T-cell (primary cell): ENCODE measurements at regions not wholly inside any gene's neighbourhood (a gene's known extent, or its start where the extent isn't known, plus 50 kb on each side); places are given as distances from the start of the nearest gene placed in this dataset.

Experiments
- ATAC-seq, 4 experiments: fragments of 200-7000 bp in 3 of 4; fragments of 150-1000 bp in 1 of 4; cut with Tn5 transposase; replicated peaks in 1 of 4; 1 replicate in 3 of 4; 2 replicates in 1 of 4; pipeline ENCODE4 v1.10.0; 2021; ENCODE audit warnings: moderate library complexity in 3 of 4, mild to moderate bottlenecking in 2 of 4, moderate number of reproducible peaks in 1 of 4
- CTCF ChIA-PET, 2 donors: fragments of 300-600 bp; sonication (Branson Sonifier 250); formaldehyde crosslinking; loops; one replicate each; lab custom pipeline; 2022; ENCODE audit warnings: antibody characterized with exemption in 2 of 2; lab: Charles Lee
- POLR2A ChIA-PET, 2 donors: fragments of 300-600 bp; sonication (Branson Sonifier 250); formaldehyde crosslinking; loops; one replicate each; lab custom pipeline; 2022; ENCODE audit warnings: antibody characterized with exemption in 2 of 2; lab: Charles Lee
- DNase-seq, 35 experiments: peaks; one replicate each; pipeline versions ENCODE4 v3.0.0 to v3.0.0-alpha.2; 2013 to 2023
- H3K27ac ChIP-seq: one replicate; pipeline ENCODE4 v1.5.1; 2013; ENCODE audit warnings: low read length
- H3K27me3 ChIP-seq, 2 experiments: replicated peaks in 1 of 2; 1 replicate in 1 of 2; 2 replicates in 1 of 2; pipeline versions ENCODE4 v1.6.1 to v1.7.0; 2013; ENCODE audit warnings: low read length in 1 of 2, mixed read lengths in 1 of 2; ENCODE audit not compliant: control insufficient read depth in 2 of 2, insufficient read depth in 2 of 2; ENCODE audit errors: extremely low read depth in 1 of 2
- H3K36me3 ChIP-seq, 2 donors: 1 replicate in 1 of 2; 2 replicates in 1 of 2; pipeline versions ENCODE4 v1.6.1 to v1.7.0; 2013; ENCODE audit warnings: low read length in 1 of 2; ENCODE audit not compliant: control insufficient read depth in 2 of 2, insufficient read depth in 1 of 2; ENCODE audit errors: extremely low read depth in 1 of 2
- H3K4me1 ChIP-seq, 2 experiments: 1 replicate in 1 of 2; 2 replicates in 1 of 2; pipeline versions ENCODE4 v1.6.1 to v1.7.0; 2013; ENCODE audit warnings: low read length in 2 of 2, mixed read lengths in 1 of 2; ENCODE audit not compliant: insufficient read depth in 2 of 2, control insufficient read depth in 1 of 2; ENCODE audit errors: extremely low read depth in 1 of 2
- H3K4me3 ChIP-seq, 2 donors: 1 replicate in 1 of 2; 2 replicates in 1 of 2; pipeline versions ENCODE4 v1.5.1 to v1.7.0; 2013; ENCODE audit warnings: mild to moderate bottlenecking in 2 of 2, low read length in 1 of 2, moderate library complexity in 1 of 2; ENCODE audit not compliant: control insufficient read depth in 1 of 2; ENCODE audit errors: extremely low read depth in 1 of 2
- H3K9me3 ChIP-seq: 2 replicates; pipeline ENCODE4 v1.7.0; 2013
- H3K27ac Mint-ChIP-seq, 2 donors: one replicate each; pipeline ENCODE4 v1.8.0; 2020 to 2021; ENCODE audit warnings: mild to moderate bottlenecking in 2 of 2, mixed read lengths in 2 of 2
- H3K27me3 Mint-ChIP-seq, 2 donors: one replicate each; pipeline ENCODE4 v1.8.0; 2021 to 2022; ENCODE audit warnings: mixed read lengths in 2 of 2
- H3K36me3 Mint-ChIP-seq: one replicate; pipeline ENCODE4 v1.8.0; 2021; ENCODE audit warnings: mixed read lengths
- H3K4me1 Mint-ChIP-seq, 3 donors: one replicate each; pipeline ENCODE4 v1.8.0; 2020 to 2022; ENCODE audit warnings: mixed read lengths in 3 of 3, mild to moderate bottlenecking in 1 of 3
- H3K4me3 Mint-ChIP-seq, 3 donors: one replicate each; pipeline ENCODE4 v1.8.0; 2020 to 2022; ENCODE audit warnings: mild to moderate bottlenecking in 3 of 3, mixed read lengths in 3 of 3, moderate library complexity in 3 of 3
- H3K9me3 Mint-ChIP-seq, 3 donors: one replicate each; pipeline ENCODE4 v1.8.0; 2020 to 2022; ENCODE audit warnings: mixed read lengths in 3 of 3
- WGBS: methylation state at CpG from one replicate; pipeline ENCODE4 v1.1.5; 2013; ENCODE audit warnings: missing lambda C conversion rate; ENCODE audit not compliant: insufficient coverage; 5-methylcytosine and 5-hydroxymethylcytosine counted together

GRCh38 chr4:175871774-175872405 lies 59.8 kb upstream of the GPM6A start:
- Mint-ChIP-seq H3K27ac (no peak overlapping the region), H3K4me3 (no peak overlapping the region), H3K4me1 (no peaks in the 10 kb centered on the region), H3K27me3 (no peaks in the 10 kb centered on the region), H3K36me3 (no peaks in the 10 kb centered on the region), H3K9me3 (peaks cover 0 to 5% (median 5%) of the 10 kb centered on the region in 3 donors)
- Histone ChIP-seq H3K36me3 (no peaks in the 10 kb centered on the region), H3K4me3 (no peak overlapping the region), H3K27me3 (no peaks in the 10 kb centered on the region), H3K27ac (no peak overlapping the region), H3K4me1 (no peaks in the 10 kb centered on the region), H3K9me3 (no peaks in the 10 kb centered on the region)
- ChIA-PET POLR2A (no interaction called here), CTCF (no interaction called here)
- WGBS: 25% methylated on average over 1 of the region's 2 CpGs
- no peak for DNase-seq
- ATAC-seq: no peak

GRCh38 chr4:175873707-175874106 lies 61.6 kb upstream of the GPM6A start:
- Histone ChIP-seq H3K4me3 (no peak overlapping the region), H3K27me3 (no peaks in the 10 kb centered on the region), H3K4me1 (no peaks in the 10 kb centered on the region), H3K27ac (no peak overlapping the region), H3K9me3 (no peaks in the 10 kb centered on the region), H3K36me3 (no peaks in the 10 kb centered on the region)
- H3K27ac Mint-ChIP-seq: no peak overlapping the region
- H3K27me3 Mint-ChIP-seq: no peaks in the 10 kb centered on the region
- no peaks in the 10 kb centered on the region for H3K36me3 Mint-ChIP-seq
- POLR2A ChIA-PET: interaction anchor here in 1 of 2 donors (0.6 kb wide), 1 partner anchor 218 kb away, joined by 3 read pairs; no protein-coding TSS in a partner anchor
- CTCF ChIA-PET: no interaction called here
- peaks cover 0 to 2% (median 0%) of the 10 kb centered on the region in 3 donors for H3K9me3 Mint-ChIP-seq
- no peaks in the 10 kb centered on the region for H3K4me1 Mint-ChIP-seq
- ATAC-seq: no peak
- WGBS: 80% methylated on average over 1 of the region's 1 CpG
- no peak overlapping the region for H3K4me3 Mint-ChIP-seq
- DNase-seq: no peak

- ChIA-PET POLR2A (interaction anchor here in 1 of 2 donors (0.6 kb wide), 1 partner anchor 219 kb away, joined by 3 read pairs; no protein-coding TSS in a partner anchor), CTCF (interaction anchor here in 1 of 2 donors (0.6 kb wide), 1 partner anchor 467 kb away, joined by 3 read pairs; no protein-coding TSS in a partner anchor)
- no peak for ATAC-seq
- no peaks in the 10 kb centered on the region for H3K36me3 Mint-ChIP-seq
- Histone ChIP-seq H3K27ac (no peak overlapping the region), H3K36me3 (no peaks in the 10 kb centered on the region), H3K4me1 (no peaks in the 10 kb centered on the region), H3K4me3 (no peak overlapping the region), H3K27me3 (no peaks in the 10 kb centered on the region), H3K9me3 (no peaks in the 10 kb centered on the region)
- no peak for DNase-seq
- H3K9me3 Mint-ChIP-seq: peaks cover 0 to 8% (median 0%) of the 10 kb centered on the region in 3 donors
- H3K4me1 Mint-ChIP-seq: no peaks in the 10 kb centered on the region
- H3K27me3 Mint-ChIP-seq: no peaks in the 10 kb centered on the region
- WGBS: 52% methylated on average over 4 of the region's 5 CpGs
- H3K27ac Mint-ChIP-seq: no peak overlapping the region
- no peak overlapping the region for H3K4me3 Mint-ChIP-seq
These were observed 62.2 kb upstream of the GPM6A start for GRCh38 chr4:175874306-175874705.

GRCh38 chr4:175875993-175876771 lies 64.1 kb upstream of the GPM6A start:
- ChIA-PET CTCF (no interaction called here), POLR2A (no interaction called here)
- Mint-ChIP-seq H3K36me3 (no peaks in the 10 kb centered on the region), H3K27me3 (no peaks in the 10 kb centered on the region), H3K4me1 (no peaks in the 10 kb centered on the region), H3K4me3 (no peak overlapping the region), H3K9me3 (peaks cover 0 to 10% (median 0%) of the 10 kb centered on the region in 3 donors), H3K27ac (no peak overlapping the region)
- no CpG with 5 or more reads among the region's 5 CpGs for WGBS
- Histone ChIP-seq H3K9me3 (no peaks in the 10 kb centered on the region), H3K36me3 (no peaks in the 10 kb centered on the region), H3K4me3 (no peak overlapping the region), H3K27me3 (no peaks in the 10 kb centered on the region), H3K27ac (no peak overlapping the region), H3K4me1 (no peaks in the 10 kb centered on the region)
- ATAC-seq (no peak), DNase-seq (no peak)

- Mint-ChIP-seq H3K9me3 (peaks cover 0 to 14% (median 0%) of the 10 kb centered on the region in 3 donors), H3K4me1 (no peaks in the 10 kb centered on the region), H3K27me3 (no peaks in the 10 kb centered on the region), H3K4me3 (no peak overlapping the region), H3K36me3 (no peaks in the 10 kb centered on the region), H3K27ac (no peak overlapping the region)
- DNase-seq (no peak), ATAC-seq (no peak)
- H3K4me1 ChIP-seq: no peaks in the 10 kb centered on the region
- CTCF ChIA-PET: no interaction called here
- H3K27ac ChIP-seq: no peak overlapping the region
- no peaks in the 10 kb centered on the region for H3K27me3 ChIP-seq
- no peak overlapping the region for H3K4me3 ChIP-seq
- no peaks in the 10 kb centered on the region for H3K36me3 ChIP-seq
- no peaks in the 10 kb centered on the region for H3K9me3 ChIP-seq
- POLR2A ChIA-PET: no interaction called here
These were observed 70.8 kb upstream of the GPM6A start for GRCh38 chr4:175882891-175883290.

- H3K36me3 Mint-ChIP-seq: no peaks in the 10 kb centered on the region
- H3K27me3 Mint-ChIP-seq: no peaks in the 10 kb centered on the region
- 21% methylated on average over 2 of the region's 4 CpGs for WGBS
- ATAC-seq (no peak), DNase-seq (no peak)
- H3K27ac ChIP-seq: no peak overlapping the region
- no peaks in the 10 kb centered on the region for H3K4me1 Mint-ChIP-seq
- H3K27me3 ChIP-seq: no peaks in the 10 kb centered on the region
- H3K4me1 ChIP-seq: no peaks in the 10 kb centered on the region
- H3K36me3 ChIP-seq: no peaks in the 10 kb centered on the region
- ChIA-PET CTCF (no interaction called here), POLR2A (no interaction called here)
- no peak overlapping the region for H3K4me3 ChIP-seq
- H3K27ac Mint-ChIP-seq: no peak overlapping the region
- H3K9me3 Mint-ChIP-seq: peaks cover 0 to 8% (median 0%) of the 10 kb centered on the region in 3 donors
- no peak overlapping the region for H3K4me3 Mint-ChIP-seq
- H3K9me3 ChIP-seq: no peaks in the 10 kb centered on the region
These were observed 72.0 kb upstream of the GPM6A start for GRCh38 chr4:175884048-175884447.
